ENCODE measurements at regions not wholly inside any gene's neighbourhood (a gene's known extent, or its start where the extent isn't known, plus 50 kb on each side); places are given as distances from the start of the nearest gene placed in this dataset.

DNA sequence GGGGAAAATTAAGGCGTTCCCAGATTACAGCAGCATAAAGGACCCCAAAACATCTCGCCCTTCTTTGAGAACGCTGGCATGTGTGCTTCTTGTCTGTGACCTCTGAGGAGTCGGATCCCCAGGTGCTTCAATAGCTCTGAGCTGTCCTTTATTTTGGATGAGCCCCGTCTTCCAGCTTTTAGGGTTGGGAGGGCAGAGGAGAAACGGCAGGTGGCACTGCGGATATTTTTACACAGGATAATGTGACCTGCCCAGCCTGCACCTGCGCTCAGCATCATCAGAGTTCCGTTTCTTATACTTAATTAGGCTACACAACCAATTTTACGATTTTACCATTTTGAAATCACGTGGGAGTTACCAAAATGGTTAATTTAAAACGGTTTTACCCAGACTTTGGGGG lies 147.7 kb upstream of the RPS6KA2 start:
- DNase-seq (ENCODE audit: low read depth in 2 of 2) = no peak

GRCh38 chr6:166774292-166774691 lies 147.2 kb upstream of the RPS6KA2 start:
- DNase-seq (ENCODE audit: low read depth in 2 of 2) = no peak

DNA sequence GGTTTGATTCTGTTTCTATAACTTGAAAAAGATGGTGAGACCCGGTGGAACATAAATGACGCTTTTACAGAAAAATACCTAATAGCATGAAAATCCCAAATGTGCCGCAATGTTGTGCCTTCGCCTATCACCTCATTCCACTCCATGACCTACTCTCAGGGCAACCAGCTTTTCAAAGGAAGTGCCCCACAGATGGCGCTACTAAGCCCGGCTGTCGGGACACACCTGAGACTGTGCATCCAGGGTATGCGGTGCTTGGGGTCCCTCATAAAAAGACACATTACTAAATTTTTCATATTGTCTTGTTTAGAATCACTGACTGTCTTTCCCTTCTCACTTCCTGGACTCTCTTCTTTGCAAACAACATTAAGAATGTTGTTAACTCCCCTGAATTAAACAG lies 145.5 kb upstream of the RPS6KA2 start:
- DNase-seq (ENCODE audit: low read depth in 2 of 2) = no peak

GRCh38 chr6:166771701-166772100 lies 144.7 kb upstream of the RPS6KA2 start:
- no peak for DNase-seq (ENCODE audit: low read depth in 2 of 2)

GRCh38 chr6:166770216-166771116 lies 143.4 kb upstream of the RPS6KA2 start:
- no peak for DNase-seq (ENCODE audit: low read depth in 2 of 2)

DNA sequence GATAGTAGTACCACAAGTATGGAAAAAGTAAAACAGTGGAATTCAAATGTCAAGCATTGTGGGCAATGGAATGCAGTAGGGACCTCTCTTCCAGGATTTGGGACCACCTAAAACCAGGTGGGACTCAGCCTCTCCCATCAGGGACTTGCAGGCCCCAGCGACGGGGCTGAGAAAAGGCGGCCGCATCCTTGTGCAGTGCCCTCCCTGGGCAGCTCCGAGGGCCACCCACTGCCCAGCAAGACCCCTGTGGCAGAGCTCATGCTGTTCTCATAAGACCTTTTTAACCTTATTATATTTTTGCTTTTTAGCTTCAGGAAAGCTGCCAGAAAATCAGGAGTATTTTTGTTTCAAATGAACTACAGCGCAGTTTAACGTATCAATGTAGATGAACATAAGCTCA lies 142.6 kb upstream of the RPS6KA2 start:
- no peak for DNase-seq (ENCODE audit: low read depth in 2 of 2)

- no peak for DNase-seq (ENCODE audit: low read depth in 2 of 2)
Measured at GRCh38 chr6:166768761-166769160, 141.7 kb upstream of the RPS6KA2 start.

GRCh38 chr6:166767230-166767629 lies 140.2 kb upstream of the RPS6KA2 start:
- DNase-seq (ENCODE audit: low read depth in 2 of 2) = no peak

- DNase-seq (ENCODE audit: low read depth in 2 of 2) = no peak
Measured at GRCh38 chr6:166766769-166767168, 139.7 kb upstream of the RPS6KA2 start.

GRCh38 chr6:166765234-166765541 lies 138.1 kb upstream of the RPS6KA2 start:
- no peak for DNase-seq (ENCODE audit: low read depth in 2 of 2)

- no peak for DNase-seq (ENCODE audit: low read depth in 2 of 2)
Measured at GRCh38 chr6:166764473-166765233, 137.6 kb upstream of the RPS6KA2 start.

GRCh38 chr6:166763606-166764472 lies 136.8 kb upstream of the RPS6KA2 start:
- no peak for DNase-seq (ENCODE audit: low read depth in 2 of 2)

GRCh38 chr6:166761801-166762200 lies 134.8 kb upstream of the RPS6KA2 start:
- DNase-seq (ENCODE audit: low read depth in 2 of 2) = no peak

- peak; percentile 43 to 69 for DNase-seq (ENCODE audit: low read depth in 2 of 2)
Measured at GRCh38 chr6:166760288-166760687, 133.2 kb upstream of the RPS6KA2 start.

- no peak for DNase-seq (ENCODE audit: low read depth in 2 of 2)
Measured at GRCh38 chr6:166758136-166758704, 131.2 kb upstream of the RPS6KA2 start.

- peak in 1 of 2 donors; percentile 13 for DNase-seq (ENCODE audit: low read depth in 2 of 2)
Measured at GRCh38 chr6:166757232-166758135, 130.4 kb upstream of the RPS6KA2 start.

DNA sequence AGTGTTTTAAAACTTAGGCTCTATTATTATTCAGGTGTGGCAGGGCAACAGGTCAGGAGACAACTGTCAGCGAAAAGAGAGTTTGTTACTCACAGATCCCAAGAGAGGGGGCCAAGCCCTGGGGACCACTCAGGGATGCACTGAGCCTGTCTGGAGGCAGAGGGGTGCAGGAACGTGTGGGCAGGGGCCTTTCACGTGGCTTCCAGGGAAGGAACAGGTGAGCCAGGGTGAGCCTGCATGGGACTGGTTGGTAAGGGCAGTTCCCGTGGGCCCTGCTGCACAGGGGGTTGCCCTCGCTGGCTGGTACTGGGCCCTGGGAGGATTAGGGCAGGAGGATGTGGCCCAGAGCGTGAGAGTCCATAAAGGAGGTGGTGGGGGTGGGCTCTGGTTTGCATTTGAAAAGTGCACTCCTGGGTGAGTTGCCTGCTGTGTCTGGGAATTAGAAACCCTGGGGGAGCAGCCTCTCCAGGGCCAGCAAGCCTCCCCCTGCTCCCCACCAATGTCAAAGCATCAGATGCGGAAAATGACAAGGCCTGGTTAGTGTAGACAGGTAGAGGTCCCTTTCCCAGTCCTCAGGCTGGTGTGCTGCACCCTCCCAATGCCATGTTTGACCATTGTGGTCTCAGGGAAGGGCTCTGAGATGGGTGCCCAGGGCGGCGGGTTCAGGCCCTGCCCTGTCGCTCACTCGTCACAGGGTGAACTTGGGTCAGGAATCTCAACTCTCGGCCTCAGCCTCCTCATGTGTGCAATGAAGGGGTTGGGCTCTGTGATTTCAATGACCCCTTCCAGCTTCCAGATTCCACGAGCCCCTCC lies 127.4 kb upstream of the RPS6KA2 start:
- DNase-seq (ENCODE audit: low read depth in 2 of 2) = no peak

DNA sequence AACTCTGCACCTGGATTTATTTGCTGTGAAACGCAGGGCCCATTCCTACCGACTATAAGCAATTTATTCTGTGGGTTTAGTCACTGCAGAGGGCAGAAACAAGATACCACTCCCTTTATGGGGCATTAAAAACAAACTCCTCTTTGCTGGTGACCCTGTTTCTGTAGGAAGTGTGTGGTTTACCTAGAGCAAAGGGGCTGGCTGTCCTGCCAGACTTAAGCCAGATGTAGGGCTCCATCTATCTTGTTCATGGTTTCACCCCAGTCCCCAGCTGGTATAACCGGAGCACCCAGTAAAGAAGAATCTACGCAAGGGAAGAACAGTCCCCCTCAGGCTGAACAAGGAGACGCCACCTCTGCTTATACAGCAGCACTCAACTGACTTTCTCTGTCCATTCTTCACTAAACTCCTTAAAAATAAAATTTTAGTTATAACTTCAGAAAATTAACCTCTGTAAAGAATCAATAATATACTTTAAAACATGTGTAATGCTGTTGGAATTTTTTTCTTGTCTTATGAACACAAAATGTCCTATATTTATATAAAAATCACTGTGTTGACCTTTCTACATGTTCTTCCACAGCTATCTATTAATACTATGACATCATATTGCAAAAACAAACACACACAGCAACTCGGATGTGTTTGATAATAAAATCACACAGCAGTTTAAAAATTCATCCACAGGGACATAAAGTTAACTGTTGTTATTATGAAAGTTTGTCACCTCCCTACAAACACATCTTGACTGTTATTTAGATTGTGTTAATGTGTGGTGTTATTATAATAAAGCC lies 126.1 kb upstream of the RPS6KA2 start:
- no peak for DNase-seq (ENCODE audit: low read depth in 2 of 2)

- no peak for DNase-seq (ENCODE audit: low read depth in 2 of 2)
Measured at GRCh38 chr6:166752097-166752496, 125.0 kb upstream of the RPS6KA2 start.

Measured in stimulated activated CD8-positive, alpha-beta memory T cell treated with anti-CD3 and anti-CD28 coated beads, Interleukin-15, amount 100 ng/mL, for 48 hours (primary cell).